LNCAP (cell line): ENCODE measurements at regions not wholly inside any gene's neighbourhood (a gene's known extent, or its start where the extent isn't known, plus 50 kb on each side); places are given as distances from the start of the nearest gene placed in this dataset.

ENCODE experiments used
- TF ChIP-seq, protein P1 (sequence below): fragments of 450-650 bp; IDR thresholded peaks from 2 replicates; pipeline ENCODE4 v1.5.1; 2017; ENCODE audit warnings: mild to moderate bottlenecking

DNA sequence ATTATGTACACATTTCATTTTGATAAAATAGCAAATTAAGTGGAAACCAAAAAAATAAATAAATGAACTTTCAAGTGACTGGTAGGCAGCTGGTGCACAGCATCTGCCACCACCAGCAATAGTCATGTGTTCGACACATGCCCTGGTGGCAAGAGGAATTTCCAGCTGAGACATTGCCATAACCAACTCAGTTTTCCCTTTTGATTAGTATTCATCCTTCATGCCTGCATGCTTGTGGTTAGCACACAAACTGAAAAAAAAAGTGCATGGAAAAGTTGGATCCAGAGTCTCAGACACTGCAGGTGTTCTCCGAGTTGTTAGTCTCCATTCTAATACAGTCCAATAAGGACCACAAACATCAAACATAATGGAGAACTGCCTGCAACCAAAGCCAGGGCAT lies 156.0 kb upstream of the SOX4 start:
- TF ChIP-seq, protein P1, sequence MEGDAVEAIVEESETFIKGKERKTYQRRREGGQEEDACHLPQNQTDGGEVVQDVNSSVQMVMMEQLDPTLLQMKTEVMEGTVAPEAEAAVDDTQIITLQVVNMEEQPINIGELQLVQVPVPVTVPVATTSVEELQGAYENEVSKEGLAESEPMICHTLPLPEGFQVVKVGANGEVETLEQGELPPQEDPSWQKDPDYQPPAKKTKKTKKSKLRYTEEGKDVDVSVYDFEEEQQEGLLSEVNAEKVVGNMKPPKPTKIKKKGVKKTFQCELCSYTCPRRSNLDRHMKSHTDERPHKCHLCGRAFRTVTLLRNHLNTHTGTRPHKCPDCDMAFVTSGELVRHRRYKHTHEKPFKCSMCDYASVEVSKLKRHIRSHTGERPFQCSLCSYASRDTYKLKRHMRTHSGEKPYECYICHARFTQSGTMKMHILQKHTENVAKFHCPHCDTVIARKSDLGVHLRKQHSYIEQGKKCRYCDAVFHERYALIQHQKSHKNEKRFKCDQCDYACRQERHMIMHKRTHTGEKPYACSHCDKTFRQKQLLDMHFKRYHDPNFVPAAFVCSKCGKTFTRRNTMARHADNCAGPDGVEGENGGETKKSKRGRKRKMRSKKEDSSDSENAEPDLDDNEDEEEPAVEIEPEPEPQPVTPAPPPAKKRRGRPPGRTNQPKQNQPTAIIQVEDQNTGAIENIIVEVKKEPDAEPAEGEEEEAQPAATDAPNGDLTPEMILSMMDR = no peak

DNA sequence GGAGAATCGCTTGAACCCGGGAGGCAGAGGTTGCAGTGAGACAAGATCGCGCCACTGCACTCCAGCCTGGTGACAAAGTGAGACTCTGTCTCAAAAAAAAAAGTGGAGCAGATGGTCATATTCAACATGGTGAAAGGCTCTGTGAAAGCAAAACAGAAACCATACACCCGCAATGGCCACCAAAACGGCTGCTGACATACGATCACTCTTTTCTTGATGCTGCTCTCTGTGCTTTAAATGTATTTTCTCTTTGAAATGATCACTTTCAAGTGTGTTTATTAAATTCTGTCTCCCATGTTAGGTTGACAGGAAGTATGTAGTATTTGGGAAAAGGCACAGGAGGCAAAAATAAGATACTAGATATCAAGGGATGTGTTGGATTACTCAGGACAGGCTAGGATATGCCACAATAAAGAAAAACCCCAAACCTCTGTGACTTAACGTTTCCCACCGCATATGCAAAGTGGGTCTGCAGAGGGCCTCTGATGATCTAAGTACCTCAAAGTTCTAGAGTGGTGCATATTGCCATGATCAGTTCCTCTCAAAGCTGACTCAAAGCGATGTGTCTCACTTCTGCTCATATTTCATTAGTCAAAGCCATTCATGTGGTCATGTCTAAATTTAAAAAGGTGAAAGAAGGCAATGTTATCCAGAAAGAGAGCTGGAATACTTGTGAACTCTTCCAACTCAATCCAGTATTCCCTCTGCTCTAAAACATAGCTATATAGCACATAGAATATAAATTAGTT lies 155.1 kb upstream of the SOX4 start:
- TF ChIP-seq, protein P1 = no peak

DNA sequence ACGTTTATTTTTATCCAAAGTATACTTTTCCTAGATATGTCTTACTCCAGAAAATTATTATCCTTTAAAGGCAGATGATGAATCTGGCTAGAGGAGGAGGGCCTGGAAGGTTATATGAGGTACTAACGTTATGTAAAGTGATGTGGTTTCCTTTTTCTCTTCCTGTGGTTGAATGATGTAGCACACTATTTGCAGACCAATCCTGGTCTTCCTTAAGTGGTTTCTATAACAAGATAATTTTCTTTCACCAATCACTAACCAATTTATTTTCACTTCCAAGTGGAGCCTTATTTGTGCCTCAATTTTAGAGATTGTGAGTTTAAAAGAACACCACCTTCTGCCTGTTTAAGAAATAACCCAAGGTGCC lies 154.6 kb upstream of the SOX4 start:
- TF ChIP-seq, protein P1 = no peak

DNA sequence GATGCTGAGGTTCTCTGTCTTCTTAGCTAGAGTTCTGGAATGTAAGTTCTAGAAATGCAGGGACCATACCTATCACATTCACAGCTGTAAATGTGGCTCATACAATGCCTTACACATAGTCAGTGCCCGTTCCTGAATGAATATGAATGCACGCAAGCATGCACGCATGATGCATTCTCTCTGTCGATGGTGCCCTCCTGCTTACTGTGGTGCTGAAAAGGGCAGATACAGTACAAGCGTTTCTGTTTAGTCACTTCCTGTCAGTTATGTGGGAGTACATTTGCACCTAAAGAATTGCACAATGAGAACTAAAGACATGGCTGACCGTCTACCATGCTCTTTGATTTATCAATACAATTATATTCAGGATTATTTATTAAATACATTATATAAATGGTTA lies 152.2 kb upstream of the SOX4 start:
- TF ChIP-seq, protein P1 = no peak

DNA sequence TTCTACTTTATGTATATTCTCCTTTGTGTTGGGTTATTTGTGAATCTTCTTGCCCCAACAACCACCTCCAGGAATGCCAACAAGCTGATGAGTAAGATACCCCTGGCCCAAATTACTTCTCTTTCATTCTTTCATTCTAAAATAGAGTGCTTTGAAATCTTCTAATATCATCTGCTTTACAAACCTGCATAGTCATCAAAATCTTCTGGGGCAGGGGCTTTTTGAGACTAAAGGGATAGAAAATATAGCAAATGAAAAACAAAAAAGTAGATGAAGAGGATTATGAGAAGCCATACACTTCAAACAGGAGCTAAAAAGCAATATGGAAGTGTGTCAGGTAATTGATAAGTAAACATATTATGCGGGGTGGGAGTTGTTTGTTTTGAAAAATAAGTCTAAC lies 150.7 kb upstream of the SOX4 start:
- TF ChIP-seq, protein P1 = no peak

DNA sequence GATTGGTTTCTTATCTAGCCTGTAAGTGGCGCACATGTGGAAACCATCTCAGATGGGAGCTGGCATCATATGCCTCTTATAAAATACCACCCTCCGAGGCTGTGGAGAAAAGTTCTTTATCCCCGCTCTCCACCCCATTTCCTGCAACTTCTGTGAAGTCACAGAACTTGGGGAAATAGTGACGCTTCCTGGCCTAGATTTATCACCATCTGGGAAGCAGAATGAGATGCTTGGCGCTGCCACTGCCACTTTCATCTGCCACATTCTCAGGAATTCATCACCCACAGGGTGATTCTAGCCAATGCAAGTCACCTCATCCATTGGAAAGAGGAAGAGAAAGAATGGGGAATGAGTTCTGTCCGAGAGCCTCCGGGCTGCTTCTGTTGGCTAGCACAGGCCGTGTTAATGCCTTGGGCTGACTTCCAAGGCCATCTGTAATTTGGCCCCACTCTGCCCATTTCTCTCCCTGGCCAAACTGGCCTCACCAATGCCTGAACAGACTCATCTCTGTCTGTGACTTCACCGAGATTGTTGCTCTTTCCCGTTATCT lies 148.8 kb upstream of the SOX4 start:
- TF ChIP-seq, protein P1 = no peak

DNA sequence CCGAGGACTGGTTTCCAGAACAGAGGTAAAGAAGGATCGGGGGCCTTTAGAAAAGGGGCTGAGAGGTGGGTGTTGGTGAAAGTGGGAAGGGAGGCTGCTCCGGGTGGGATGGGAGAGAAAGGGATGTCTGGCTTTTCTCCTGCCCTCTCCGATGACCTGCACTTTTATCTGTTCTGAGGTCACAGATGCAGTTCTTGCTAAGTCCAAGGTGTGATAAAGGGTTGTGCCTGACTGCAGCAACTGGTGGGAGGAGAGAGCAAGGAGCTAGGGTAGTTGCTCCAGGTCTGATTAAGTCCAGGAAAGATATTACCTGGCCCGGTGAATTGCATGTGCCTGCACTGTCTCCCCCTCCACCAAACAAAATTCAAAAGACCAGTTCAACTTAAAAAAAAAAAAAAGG lies 145.6 kb upstream of the SOX4 start:
- TF ChIP-seq, protein P1 = no peak
